ENCODE measurements at regions not wholly inside any gene's neighbourhood (a gene's known extent, or its start where the extent isn't known, plus 50 kb on each side); places are given as distances from the start of the nearest gene placed in this dataset.

GRCh38 chr5:4758550-4758949 lies 381.6 kb upstream of the ADAMTS16 start:
- TF ChIP-seq, protein P1, sequence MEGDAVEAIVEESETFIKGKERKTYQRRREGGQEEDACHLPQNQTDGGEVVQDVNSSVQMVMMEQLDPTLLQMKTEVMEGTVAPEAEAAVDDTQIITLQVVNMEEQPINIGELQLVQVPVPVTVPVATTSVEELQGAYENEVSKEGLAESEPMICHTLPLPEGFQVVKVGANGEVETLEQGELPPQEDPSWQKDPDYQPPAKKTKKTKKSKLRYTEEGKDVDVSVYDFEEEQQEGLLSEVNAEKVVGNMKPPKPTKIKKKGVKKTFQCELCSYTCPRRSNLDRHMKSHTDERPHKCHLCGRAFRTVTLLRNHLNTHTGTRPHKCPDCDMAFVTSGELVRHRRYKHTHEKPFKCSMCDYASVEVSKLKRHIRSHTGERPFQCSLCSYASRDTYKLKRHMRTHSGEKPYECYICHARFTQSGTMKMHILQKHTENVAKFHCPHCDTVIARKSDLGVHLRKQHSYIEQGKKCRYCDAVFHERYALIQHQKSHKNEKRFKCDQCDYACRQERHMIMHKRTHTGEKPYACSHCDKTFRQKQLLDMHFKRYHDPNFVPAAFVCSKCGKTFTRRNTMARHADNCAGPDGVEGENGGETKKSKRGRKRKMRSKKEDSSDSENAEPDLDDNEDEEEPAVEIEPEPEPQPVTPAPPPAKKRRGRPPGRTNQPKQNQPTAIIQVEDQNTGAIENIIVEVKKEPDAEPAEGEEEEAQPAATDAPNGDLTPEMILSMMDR (IDR thresholded peaks at IDR 0.05), result no peak
- TF ChIP-seq POLR2AphosphoS5 (IDR thresholded peaks at IDR 0.05) (no peak), POLR2A (IDR thresholded peaks at IDR 0.05) (no peak)

All from prostate gland (tissue), 2 donors.